ENCODE measurements at regions not wholly inside any gene's neighbourhood (a gene's known extent, or its start where the extent isn't known, plus 50 kb on each side); places are given as distances from the start of the nearest gene placed in this dataset.

DNA sequence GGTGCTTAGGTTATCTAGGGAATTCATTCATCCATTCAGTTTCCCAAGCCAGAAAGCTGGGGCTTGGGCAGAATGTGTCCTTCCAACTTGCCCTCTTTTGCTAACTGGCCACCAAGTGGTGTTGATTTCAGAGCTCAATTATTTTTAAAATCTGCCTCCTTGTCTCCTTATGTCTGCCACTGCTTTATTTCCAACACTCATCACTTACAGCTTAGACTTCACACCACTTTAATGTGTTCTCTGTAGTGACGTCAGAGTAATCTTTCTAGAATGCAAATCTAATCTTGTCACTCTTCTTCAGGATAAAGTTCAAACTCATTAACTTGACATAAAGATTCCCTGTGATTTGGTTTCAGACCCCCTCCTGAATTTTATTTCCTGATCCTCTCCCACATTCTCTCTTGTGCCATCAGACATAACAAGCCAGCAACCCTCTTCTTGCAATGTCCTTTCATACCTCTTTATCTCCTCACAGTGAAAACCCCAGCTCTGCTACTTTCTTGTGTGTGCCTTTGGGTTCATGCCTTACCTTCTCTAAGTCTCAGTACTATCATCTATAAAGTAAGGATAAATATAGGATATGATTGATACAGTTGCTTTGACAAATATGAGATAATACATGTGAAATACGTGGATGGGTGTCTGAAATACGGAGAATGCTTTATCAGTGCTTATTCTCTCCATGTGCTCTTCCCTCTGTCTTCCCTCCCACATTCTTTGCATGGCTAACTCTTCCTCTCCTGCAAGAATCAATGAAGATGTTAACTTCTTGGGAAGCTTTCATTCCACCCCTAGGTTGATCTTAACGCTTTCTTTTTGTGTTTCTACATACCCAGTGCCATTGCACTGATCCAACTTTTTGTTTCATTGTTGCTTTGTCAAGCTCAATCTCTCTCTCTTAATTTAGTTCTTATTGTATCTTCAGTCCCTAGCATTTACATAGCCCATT lies 522.7 kb upstream of the FZD8 start:
- TF ChIP-seq, protein P1, sequence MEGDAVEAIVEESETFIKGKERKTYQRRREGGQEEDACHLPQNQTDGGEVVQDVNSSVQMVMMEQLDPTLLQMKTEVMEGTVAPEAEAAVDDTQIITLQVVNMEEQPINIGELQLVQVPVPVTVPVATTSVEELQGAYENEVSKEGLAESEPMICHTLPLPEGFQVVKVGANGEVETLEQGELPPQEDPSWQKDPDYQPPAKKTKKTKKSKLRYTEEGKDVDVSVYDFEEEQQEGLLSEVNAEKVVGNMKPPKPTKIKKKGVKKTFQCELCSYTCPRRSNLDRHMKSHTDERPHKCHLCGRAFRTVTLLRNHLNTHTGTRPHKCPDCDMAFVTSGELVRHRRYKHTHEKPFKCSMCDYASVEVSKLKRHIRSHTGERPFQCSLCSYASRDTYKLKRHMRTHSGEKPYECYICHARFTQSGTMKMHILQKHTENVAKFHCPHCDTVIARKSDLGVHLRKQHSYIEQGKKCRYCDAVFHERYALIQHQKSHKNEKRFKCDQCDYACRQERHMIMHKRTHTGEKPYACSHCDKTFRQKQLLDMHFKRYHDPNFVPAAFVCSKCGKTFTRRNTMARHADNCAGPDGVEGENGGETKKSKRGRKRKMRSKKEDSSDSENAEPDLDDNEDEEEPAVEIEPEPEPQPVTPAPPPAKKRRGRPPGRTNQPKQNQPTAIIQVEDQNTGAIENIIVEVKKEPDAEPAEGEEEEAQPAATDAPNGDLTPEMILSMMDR (IDR thresholded peaks at IDR 0.05) = no peak
- TF ChIP-seq POLR2A (IDR thresholded peaks at IDR 0.05) = no peak

Measured in Peyer's patch (tissue), 4 donors.